IMR-90 (cell line): ENCODE measurements at regions not wholly inside any gene's neighbourhood (a gene's known extent, or its start where the extent isn't known, plus 50 kb on each side); places are given as distances from the start of the nearest gene placed in this dataset.

ENCODE experiments used
- ATAC-seq: fragments of 200-7000 bp; cut with Tn5 transposase; 2 replicates; pipeline ENCODE4 v1.9.1; 2020; ENCODE audit warnings: low read depth, mild to moderate bottlenecking, moderate library complexity
- BruUV-seq: library from RNA; stranded (reverse); fragments of 400-500 nt; replicated peaks from 2 replicates; lab custom pipeline; 2021; lab: Mats Ljungman, UMichigan
- CTCF ChIA-PET: fragments of 300-600 bp; formaldehyde crosslinking; extraction: SDS; loops from one replicate; lab custom pipeline; 2021; ENCODE audit warnings: antibody characterized with exemption; lab: Yijun Ruan, JAX
- POLR2A ChIA-PET: fragments of 300-600 bp; sonication (Branson Sonifier 250); formaldehyde crosslinking; loops from one replicate; lab custom pipeline; 2022; ENCODE audit warnings: antibody characterized with exemption; ENCODE audit not compliant: unreplicated experiment; lab: Charles Lee
- DNase-seq: peaks from one replicate; pipeline ENCODE4 v3.0.0; 2013
- H2AFZ ChIP-seq: replicated peaks from 2 replicates; pipeline ENCODE3; 2013; ENCODE audit warnings: low read length, mild to moderate bottlenecking; ENCODE audit not compliant: poor library complexity
- H2AK5ac ChIP-seq: 2 replicates; pipeline ENCODE4 v1.6.1; 2013; ENCODE audit warnings: low read depth, low read length, inconsistent platforms
- H2AK9ac ChIP-seq: replicated peaks from 2 replicates; pipeline ENCODE3; 2013; ENCODE audit warnings: mild to moderate bottlenecking, low read depth, low read length, moderate library complexity; ENCODE audit not compliant: poor library complexity
- H2BK120ac ChIP-seq: 2 replicates; pipeline ENCODE4 v1.6.1; 2013; ENCODE audit warnings: low read depth, low read length, inconsistent platforms
- H2BK15ac ChIP-seq: 3 replicates; pipeline ENCODE4 v1.6.1; 2013; ENCODE audit warnings: low read depth, low read length, inconsistent platforms
- H2BK20ac ChIP-seq: 2 replicates; pipeline ENCODE4 v1.6.1; 2013; ENCODE audit warnings: low read depth, mild to moderate bottlenecking, inconsistent platforms, low read length, moderate library complexity
- H2BK5ac ChIP-seq: 2 replicates; pipeline ENCODE4 v1.6.1; 2013; ENCODE audit warnings: mild to moderate bottlenecking, low read depth, low read length, inconsistent platforms; ENCODE audit not compliant: poor library complexity, severe bottlenecking
- H3K14ac ChIP-seq: replicated peaks from 2 replicates; pipeline ENCODE4 v1.6.1; 2013; ENCODE audit warnings: low read depth, low read length, inconsistent platforms
- H3K18ac ChIP-seq: 2 replicates; pipeline ENCODE4 v1.6.1; 2013; ENCODE audit warnings: low read depth, low read length, control low read depth
- H3K23ac ChIP-seq: 2 replicates; pipeline ENCODE4 v1.6.1; 2013; ENCODE audit warnings: low read depth, low read length, inconsistent platforms
- H3K27ac ChIP-seq: 2 replicates; pipeline ENCODE4 v1.5.1; 2013; ENCODE audit warnings: mild to moderate bottlenecking, control low read depth, low read length; ENCODE audit not compliant: insufficient read depth
- H3K27me3 ChIP-seq: 2 replicates; pipeline ENCODE4 v1.6.1; 2013; ENCODE audit warnings: low read length; ENCODE audit not compliant: control insufficient read depth, insufficient read depth
- H3K36me3 ChIP-seq: 2 replicates; pipeline ENCODE4 v1.6.1; 2013; ENCODE audit warnings: low read length, mixed read lengths; ENCODE audit not compliant: control insufficient read depth, insufficient read depth
- H3K4ac ChIP-seq: 2 replicates; pipeline ENCODE4 v1.6.1; 2013; ENCODE audit warnings: low read depth, low read length, inconsistent platforms
- H3K4me1 ChIP-seq: 2 replicates; pipeline ENCODE4 v1.6.1; 2013; ENCODE audit warnings: low read length, mixed read lengths; ENCODE audit not compliant: control insufficient read depth, insufficient read depth
- H3K4me2 ChIP-seq: 2 replicates; pipeline ENCODE4 v1.6.1; 2013; ENCODE audit warnings: low read depth, mild to moderate bottlenecking, control low read depth, low read length, moderate library complexity
- H3K4me3 ChIP-seq: 2 replicates; pipeline ENCODE4 v1.5.1; 2013; ENCODE audit warnings: low read depth, mild to moderate bottlenecking, control low read depth, low read length, moderate library complexity; ENCODE audit not compliant: insufficient read depth
- H3K56ac ChIP-seq: 2 replicates; pipeline ENCODE4 v1.6.1; 2013; ENCODE audit warnings: low read length, inconsistent platforms; ENCODE audit not compliant: insufficient read depth; ENCODE audit errors: extremely low read depth
- H3K79me1 ChIP-seq, 2 experiments: 2 replicates each; pipeline ENCODE4 v1.6.1; 2013; ENCODE audit warnings: low read length in 2 of 2, inconsistent platforms in 1 of 2, low read depth in 1 of 2
- H3K9ac ChIP-seq: 2 replicates; pipeline ENCODE4 v1.6.1; 2013; ENCODE audit warnings: low read depth, low read length, control low read depth
- H3K9me1 ChIP-seq: 2 replicates; pipeline ENCODE4 v1.6.1; 2013; ENCODE audit warnings: low read length, inconsistent platforms; ENCODE audit not compliant: insufficient read depth
- H3K9me3 ChIP-seq: 2 replicates; pipeline ENCODE4 v1.6.1; 2013; ENCODE audit warnings: low read length; ENCODE audit not compliant: control insufficient read depth, insufficient read depth
- H4K20me1 ChIP-seq: 2 replicates; pipeline ENCODE4 v1.6.1; 2013; ENCODE audit warnings: low read length, inconsistent platforms; ENCODE audit not compliant: insufficient read depth
- H4K5ac ChIP-seq: 2 replicates; pipeline ENCODE4 v1.6.1; 2013; ENCODE audit warnings: mild to moderate bottlenecking, low read depth, low read length, control low read depth
- H4K8ac ChIP-seq, 2 experiments: 2 replicates each; pipeline ENCODE4 v1.6.1; 2013; ENCODE audit warnings: low read depth in 2 of 2, low read length in 2 of 2, control low read depth in 1 of 2, inconsistent platforms in 1 of 2
- H4K91ac ChIP-seq: 2 replicates; pipeline ENCODE4 v1.6.1; 2013; ENCODE audit warnings: low read depth, low read length, inconsistent platforms; ENCODE audit not compliant: insufficient read depth
- BHLHE40 ChIP-seq: fragments of 150-350 bp; IDR thresholded peaks from 2 replicates; pipeline ENCODE4 v1.6.1; 2016; ENCODE audit warnings: mild to moderate bottlenecking, low read depth, low read length
- CEBPB ChIP-seq: IDR thresholded peaks from 2 replicates; pipeline ENCODE4 v1.6.1; 2012; ENCODE audit warnings: low read depth, low read length, improper control_type of control experiment
- CHD1 ChIP-seq: IDR thresholded peaks from 2 replicates; pipeline ENCODE4 v1.6.1; 2012; ENCODE audit warnings: low read depth, low read length, improper control_type of control experiment
- FOS ChIP-seq: fragments of 150-350 bp; IDR thresholded peaks from 2 replicates; pipeline ENCODE4 v1.6.1; 2016; ENCODE audit warnings: low read depth, low read length
- MAFK ChIP-seq: IDR thresholded peaks from 2 replicates; pipeline ENCODE4 v1.6.1; 2012; ENCODE audit warnings: low read depth, low read length, improper control_type of control experiment
- MAZ ChIP-seq: IDR thresholded peaks from 2 replicates; pipeline ENCODE4 v1.6.1; 2012; ENCODE audit warnings: low read depth, mild to moderate bottlenecking, low read length, improper control_type of control experiment, moderate library complexity, borderline replicate concordance
- MXI1 ChIP-seq: IDR thresholded peaks from 2 replicates; pipeline ENCODE4 v1.6.1; 2012; ENCODE audit warnings: low read depth, mild to moderate bottlenecking, low read length, moderate library complexity, borderline replicate concordance
- NFE2L2 ChIP-seq: fragments of 150-350 bp; IDR thresholded peaks from 2 replicates; pipeline ENCODE4 v1.6.1; 2016; ENCODE audit warnings: low read depth, mild to moderate bottlenecking, low read length
- POLR2A ChIP-seq: IDR thresholded peaks from 2 replicates; pipeline ENCODE4 v1.6.1; 2012; ENCODE audit warnings: mild to moderate bottlenecking, low read depth, low read length
- RAD21 ChIP-seq: IDR thresholded peaks from 2 replicates; pipeline ENCODE4 v1.6.1; 2012; ENCODE audit warnings: low read length, improper control_type of control experiment
- RCOR1 ChIP-seq: IDR thresholded peaks from 2 replicates; pipeline ENCODE4 v1.6.1; 2012; ENCODE audit warnings: mild to moderate bottlenecking, low read length, improper control_type of control experiment; ENCODE audit not compliant: insufficient replicate concordance
- RFX5 ChIP-seq: IDR thresholded peaks from 2 replicates; pipeline ENCODE4 v1.8.0; 2012; ENCODE audit warnings: low read depth, mild to moderate bottlenecking, low read length, moderate library complexity
- SMC3 ChIP-seq: fragments of 150-350 bp; IDR thresholded peaks from 2 replicates; pipeline ENCODE4 v1.6.1; 2016; ENCODE audit warnings: low read depth, mild to moderate bottlenecking, antibody characterized with exemption, low read length, moderate library complexity
- WGBS, 2 experiments: methylation state at CpG; one replicate each; pipeline versions ENCODE4 v1.1.5 to v1.1.7; 2013; ENCODE audit warnings: missing lambda C conversion rate in 2 of 2; ENCODE audit not compliant: insufficient read length in 1 of 2; ENCODE audit errors: extremely low coverage in 2 of 2; 5-methylcytosine and 5-hydroxymethylcytosine counted together
- dilution Hi-C: fragments of 300-500 bp; cut with HindIII; formaldehyde crosslinking; loops from one replicate; pipeline ENCODE4 v1.14.3; 2018; ENCODE audit warnings: low sequenced_read_pairs; ENCODE audit not compliant: unreplicated experiment
- in situ Hi-C: fragments of 300-500 bp; cut with MboI; formaldehyde crosslinking; loops from 3 replicates; pipeline ENCODE4 v1.14.3; 2019; ENCODE audit warnings: low sequenced_read_pairs, inconsistent platforms, mixed read lengths
- intact Hi-C: fragments of 100-400 bp; cut with micrococcal nuclease; formaldehyde crosslinking; loops from 2 replicates; pipeline ENCODE4 v1.10.0; 2022
- TF ChIP-seq, protein P1 (sequence below): conservative IDR thresholded peaks from 2 replicates; pipeline ENCODE4 v1.5.1; 2012; ENCODE audit warnings: mild to moderate bottlenecking, low read depth, low read length, improper control_type of control experiment
- TF ChIP-seq, protein P2 (sequence below): fragments of 150-350 bp; IDR thresholded peaks from 2 replicates; pipeline ENCODE4 v1.6.1; 2017; ENCODE audit warnings: mild to moderate bottlenecking, antibody characterized with exemption, low read length, low read depth
- TF ChIP-seq, protein P3 (sequence below): fragments of 150-350 bp; IDR thresholded peaks from 2 replicates; pipeline ENCODE4 v1.6.1; 2016; ENCODE audit warnings: low read depth, mild to moderate bottlenecking, low read length, moderate library complexity, borderline replicate concordance

DNA sequence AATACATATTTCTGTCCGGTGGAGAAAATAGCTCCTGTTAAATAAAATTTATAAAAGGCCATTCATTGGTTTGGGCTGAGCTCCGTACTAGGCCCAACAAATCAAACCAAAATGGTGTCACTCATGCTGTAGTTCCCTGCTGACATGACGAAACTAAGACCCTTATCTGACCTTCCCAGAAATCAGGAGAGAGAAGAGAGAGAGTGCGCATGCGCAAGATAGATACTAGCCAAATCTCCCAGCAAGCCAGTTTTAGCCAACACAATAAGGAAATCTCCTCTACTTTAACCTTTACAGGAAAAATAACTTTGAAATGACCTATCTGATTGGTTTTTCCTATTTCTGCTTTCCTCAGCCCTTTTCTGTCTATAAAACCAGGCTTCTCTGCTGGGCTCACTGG is 152.7 kb upstream of the RMST start:
- Histone ChIP-seq H3K36me3 (no peaks in the 10 kb centered on the region), H4K5ac (no peak overlapping the region), H2BK120ac (no peak overlapping the region), H2AK9ac (no peak overlapping the region), H3K23ac (no peak overlapping the region), H3K9me3 (no peaks in the 10 kb centered on the region), H3K18ac (no peak overlapping the region), H3K79me1 (no peaks in the 10 kb centered on the region), H2BK5ac (no peak overlapping the region), H4K8ac (no peak overlapping the region), H3K56ac (no peak overlapping the region), H3K27ac (no peak overlapping the region), H3K9ac (no peak overlapping the region), H4K20me1 (no peaks in the 10 kb centered on the region), H3K14ac (no peak overlapping the region), H3K4me3 (no peak overlapping the region), H2AK5ac (no peak overlapping the region), H3K4me1 (no peaks in the 10 kb centered on the region), H2AFZ (no peak overlapping the region), H3K9me1 (no peaks in the 10 kb centered on the region), H2BK20ac (no peak overlapping the region), H3K27me3 (no peaks in the 10 kb centered on the region), H4K91ac (no peak overlapping the region), H2BK15ac (no peak overlapping the region), H3K4me2 (no peak overlapping the region), H3K4ac (no peak overlapping the region)
- intact Hi-C loops (loop anchor here (5.0 kb wide), 1 partner anchor 1062 kb away; no protein-coding TSS in a partner anchor), in situ Hi-C loops (loop anchor here (5.0 to 25.0 kb wide), 3 partner anchors 328 to 1077 kb away; no protein-coding TSS in a partner anchor), dilution Hi-C loops (no loop called here)
- no CpG with 5 or more reads among the region's 5 CpGs for WGBS, 2 experiments
- POLR2A ChIA-PET = no interaction called here
- no peak for DNase-seq
- no TSS peak for BruUV-seq
- TF ChIP-seq BHLHE40 (no peak), SMC3 (no peak), FOS (no peak), RCOR1 (no peak), CEBPB (no peak), MAFK (no peak), MXI1 (no peak), RFX5 (no peak), POLR2A (no peak), RAD21 (no peak), NFE2L2 (no peak), CHD1 (no peak), MAZ (no peak)
- TF ChIP-seq, protein P1, sequence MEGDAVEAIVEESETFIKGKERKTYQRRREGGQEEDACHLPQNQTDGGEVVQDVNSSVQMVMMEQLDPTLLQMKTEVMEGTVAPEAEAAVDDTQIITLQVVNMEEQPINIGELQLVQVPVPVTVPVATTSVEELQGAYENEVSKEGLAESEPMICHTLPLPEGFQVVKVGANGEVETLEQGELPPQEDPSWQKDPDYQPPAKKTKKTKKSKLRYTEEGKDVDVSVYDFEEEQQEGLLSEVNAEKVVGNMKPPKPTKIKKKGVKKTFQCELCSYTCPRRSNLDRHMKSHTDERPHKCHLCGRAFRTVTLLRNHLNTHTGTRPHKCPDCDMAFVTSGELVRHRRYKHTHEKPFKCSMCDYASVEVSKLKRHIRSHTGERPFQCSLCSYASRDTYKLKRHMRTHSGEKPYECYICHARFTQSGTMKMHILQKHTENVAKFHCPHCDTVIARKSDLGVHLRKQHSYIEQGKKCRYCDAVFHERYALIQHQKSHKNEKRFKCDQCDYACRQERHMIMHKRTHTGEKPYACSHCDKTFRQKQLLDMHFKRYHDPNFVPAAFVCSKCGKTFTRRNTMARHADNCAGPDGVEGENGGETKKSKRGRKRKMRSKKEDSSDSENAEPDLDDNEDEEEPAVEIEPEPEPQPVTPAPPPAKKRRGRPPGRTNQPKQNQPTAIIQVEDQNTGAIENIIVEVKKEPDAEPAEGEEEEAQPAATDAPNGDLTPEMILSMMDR = no peak
- TF ChIP-seq, protein P2, sequence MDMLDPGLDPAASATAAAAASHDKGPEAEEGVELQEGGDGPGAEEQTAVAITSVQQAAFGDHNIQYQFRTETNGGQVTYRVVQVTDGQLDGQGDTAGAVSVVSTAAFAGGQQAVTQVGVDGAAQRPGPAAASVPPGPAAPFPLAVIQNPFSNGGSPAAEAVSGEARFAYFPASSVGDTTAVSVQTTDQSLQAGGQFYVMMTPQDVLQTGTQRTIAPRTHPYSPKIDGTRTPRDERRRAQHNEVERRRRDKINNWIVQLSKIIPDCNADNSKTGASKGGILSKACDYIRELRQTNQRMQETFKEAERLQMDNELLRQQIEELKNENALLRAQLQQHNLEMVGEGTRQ = no peak
- TF ChIP-seq, protein P3, sequence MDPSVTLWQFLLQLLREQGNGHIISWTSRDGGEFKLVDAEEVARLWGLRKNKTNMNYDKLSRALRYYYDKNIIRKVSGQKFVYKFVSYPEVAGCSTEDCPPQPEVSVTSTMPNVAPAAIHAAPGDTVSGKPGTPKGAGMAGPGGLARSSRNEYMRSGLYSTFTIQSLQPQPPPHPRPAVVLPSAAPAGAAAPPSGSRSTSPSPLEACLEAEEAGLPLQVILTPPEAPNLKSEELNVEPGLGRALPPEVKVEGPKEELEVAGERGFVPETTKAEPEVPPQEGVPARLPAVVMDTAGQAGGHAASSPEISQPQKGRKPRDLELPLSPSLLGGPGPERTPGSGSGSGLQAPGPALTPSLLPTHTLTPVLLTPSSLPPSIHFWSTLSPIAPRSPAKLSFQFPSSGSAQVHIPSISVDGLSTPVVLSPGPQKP = no peak
- ATAC-seq = no peak
- CTCF ChIA-PET = no interaction called here
